ENCODE measurements at regions not wholly inside any gene's neighbourhood (a gene's known extent, or its start where the extent isn't known, plus 50 kb on each side); places are given as distances from the start of the nearest gene placed in this dataset.

DNA sequence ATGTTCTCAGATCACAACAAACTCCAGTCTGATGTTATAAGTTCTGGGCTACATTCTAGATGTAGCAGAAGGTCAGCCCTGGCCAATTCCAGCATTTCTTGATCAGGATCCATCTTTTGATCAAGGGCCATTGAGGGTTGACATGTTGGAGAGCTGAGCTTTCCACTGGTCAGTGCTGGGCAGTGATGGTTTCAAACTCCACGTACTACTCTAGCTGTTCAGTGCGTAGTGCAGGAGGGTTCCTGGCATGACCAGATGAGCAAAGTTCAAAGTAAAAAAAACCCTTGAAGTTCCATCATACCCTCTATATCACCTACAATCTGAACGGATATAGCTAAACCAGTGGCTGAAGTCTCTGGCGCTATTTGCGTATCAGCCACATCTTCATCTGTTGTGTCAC lies 210.4 kb upstream of the OSR1 start:
- no peak overlapping the region for H3K4me3 ChIP-seq (ENCODE audit: low read depth, low read length)
- DNase-seq (ENCODE audit: low read depth) = no peak
- TF ChIP-seq, protein P1, sequence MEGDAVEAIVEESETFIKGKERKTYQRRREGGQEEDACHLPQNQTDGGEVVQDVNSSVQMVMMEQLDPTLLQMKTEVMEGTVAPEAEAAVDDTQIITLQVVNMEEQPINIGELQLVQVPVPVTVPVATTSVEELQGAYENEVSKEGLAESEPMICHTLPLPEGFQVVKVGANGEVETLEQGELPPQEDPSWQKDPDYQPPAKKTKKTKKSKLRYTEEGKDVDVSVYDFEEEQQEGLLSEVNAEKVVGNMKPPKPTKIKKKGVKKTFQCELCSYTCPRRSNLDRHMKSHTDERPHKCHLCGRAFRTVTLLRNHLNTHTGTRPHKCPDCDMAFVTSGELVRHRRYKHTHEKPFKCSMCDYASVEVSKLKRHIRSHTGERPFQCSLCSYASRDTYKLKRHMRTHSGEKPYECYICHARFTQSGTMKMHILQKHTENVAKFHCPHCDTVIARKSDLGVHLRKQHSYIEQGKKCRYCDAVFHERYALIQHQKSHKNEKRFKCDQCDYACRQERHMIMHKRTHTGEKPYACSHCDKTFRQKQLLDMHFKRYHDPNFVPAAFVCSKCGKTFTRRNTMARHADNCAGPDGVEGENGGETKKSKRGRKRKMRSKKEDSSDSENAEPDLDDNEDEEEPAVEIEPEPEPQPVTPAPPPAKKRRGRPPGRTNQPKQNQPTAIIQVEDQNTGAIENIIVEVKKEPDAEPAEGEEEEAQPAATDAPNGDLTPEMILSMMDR (IDR thresholded peaks at IDR 0.05; ENCODE audit: insufficient read depth, low read depth, low read length) = no peak

DNA sequence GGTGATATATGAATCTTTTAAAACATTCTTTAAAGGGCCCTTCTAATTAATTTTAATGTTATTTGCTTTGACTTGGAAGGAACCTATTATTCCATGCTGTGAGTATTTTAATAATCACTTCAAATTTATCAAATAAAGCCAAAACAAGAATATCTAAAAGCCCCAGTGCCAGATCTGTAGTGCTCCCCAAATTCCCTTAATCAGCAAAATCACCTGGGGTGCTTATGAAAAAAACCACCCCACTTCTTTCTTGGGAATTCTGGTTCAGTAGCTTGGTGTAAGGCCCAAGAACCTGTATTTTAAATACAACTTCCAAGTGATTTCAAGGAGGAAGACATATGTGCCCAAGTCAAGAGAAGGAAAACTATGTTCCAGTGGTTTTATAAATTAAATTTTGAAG lies 202.4 kb upstream of the OSR1 start:
- no peak overlapping the region for H3K4me3 ChIP-seq (ENCODE audit: low read depth, low read length)
- TF ChIP-seq, protein P1 (IDR thresholded peaks at IDR 0.05; ENCODE audit: insufficient read depth, low read depth, low read length) = no peak
- no peak for DNase-seq (ENCODE audit: low read depth)

DNA sequence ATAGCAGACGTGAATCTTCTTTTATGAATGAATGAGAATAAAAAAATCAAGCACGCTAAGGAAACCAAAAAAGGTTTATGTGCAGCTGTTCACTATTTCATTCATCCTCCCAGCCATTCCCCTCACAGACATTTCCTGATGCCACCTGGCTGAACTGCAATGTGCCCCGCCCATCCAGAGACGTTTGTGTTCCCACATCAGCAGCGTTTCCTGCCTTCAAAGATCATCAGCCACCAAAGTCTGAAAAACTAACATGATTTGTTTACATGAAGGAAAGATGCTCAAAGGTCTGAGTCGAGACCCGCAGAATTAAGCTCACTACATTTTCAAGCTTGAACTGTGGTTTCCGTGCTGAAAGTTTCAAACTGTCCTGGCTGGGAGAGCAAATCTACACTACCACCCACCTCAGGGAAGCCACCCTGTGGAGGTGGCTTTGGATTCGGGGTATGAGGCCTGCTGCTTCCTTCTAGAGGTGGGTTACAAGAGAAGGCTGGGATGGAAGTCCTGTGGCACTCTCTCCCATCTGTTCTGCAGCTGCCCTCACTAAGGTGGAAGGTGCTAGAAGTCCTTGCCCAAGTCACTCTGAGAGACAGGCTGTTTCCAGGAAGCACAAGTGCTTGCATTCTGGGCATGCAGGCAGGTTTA lies 201.3 kb upstream of the OSR1 start:
- TF ChIP-seq, protein P1 (IDR thresholded peaks at IDR 0.05; ENCODE audit: insufficient read depth, low read depth, low read length) = no peak
- DNase-seq (ENCODE audit: low read depth) = no peak
- H3K4me3 ChIP-seq (ENCODE audit: low read depth, low read length) = no peak overlapping the region

DNA sequence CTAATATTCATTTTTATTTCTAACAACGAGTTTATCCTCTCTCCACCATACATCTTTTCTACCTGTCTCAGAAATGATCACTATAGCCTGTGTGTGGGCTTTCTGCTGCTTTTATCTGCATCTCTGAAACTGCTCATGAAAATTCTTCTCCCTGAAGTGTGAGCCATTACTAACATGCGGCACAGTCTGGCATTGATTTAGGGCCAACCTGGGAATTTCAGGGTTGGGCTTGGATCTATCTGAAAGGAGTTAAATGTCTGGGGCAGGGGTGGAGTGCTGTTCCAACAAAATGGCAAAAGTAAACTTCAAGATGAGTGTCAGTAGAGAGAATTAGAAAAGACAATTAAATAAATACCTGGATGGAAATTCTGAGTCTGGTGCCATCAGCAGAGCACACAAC lies 198.2 kb upstream of the OSR1 start:
- TF ChIP-seq, protein P1 (IDR thresholded peaks at IDR 0.05; ENCODE audit: insufficient read depth, low read depth, low read length) = no peak
- H3K4me3 ChIP-seq (ENCODE audit: low read depth, low read length) = no peak overlapping the region
- DNase-seq (ENCODE audit: low read depth) = no peak

DNA sequence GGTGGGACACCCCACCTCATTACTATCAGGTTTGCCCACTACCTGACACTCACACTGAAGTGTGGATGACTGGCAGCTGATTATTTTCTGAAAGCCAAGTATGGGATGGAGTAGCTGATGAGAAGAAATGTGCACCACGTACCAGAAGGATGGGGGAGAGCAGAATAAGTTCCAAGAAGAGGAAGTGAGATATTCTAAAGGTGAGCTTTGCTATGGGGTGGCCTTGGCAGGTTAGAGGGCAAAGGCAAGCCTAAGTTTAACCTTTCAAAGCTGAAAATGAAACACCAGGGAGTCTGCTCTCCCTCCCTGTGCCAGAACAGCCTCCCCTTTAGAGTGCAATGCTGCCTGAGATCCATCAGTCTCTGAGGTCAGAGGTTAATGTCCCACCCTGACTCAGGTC lies 196.1 kb upstream of the OSR1 start:
- DNase-seq (ENCODE audit: low read depth) = no peak
- TF ChIP-seq, protein P1 (IDR thresholded peaks at IDR 0.05; ENCODE audit: insufficient read depth, low read depth, low read length) = no peak
- H3K4me3 ChIP-seq (ENCODE audit: low read depth, low read length) = no peak overlapping the region

DNA sequence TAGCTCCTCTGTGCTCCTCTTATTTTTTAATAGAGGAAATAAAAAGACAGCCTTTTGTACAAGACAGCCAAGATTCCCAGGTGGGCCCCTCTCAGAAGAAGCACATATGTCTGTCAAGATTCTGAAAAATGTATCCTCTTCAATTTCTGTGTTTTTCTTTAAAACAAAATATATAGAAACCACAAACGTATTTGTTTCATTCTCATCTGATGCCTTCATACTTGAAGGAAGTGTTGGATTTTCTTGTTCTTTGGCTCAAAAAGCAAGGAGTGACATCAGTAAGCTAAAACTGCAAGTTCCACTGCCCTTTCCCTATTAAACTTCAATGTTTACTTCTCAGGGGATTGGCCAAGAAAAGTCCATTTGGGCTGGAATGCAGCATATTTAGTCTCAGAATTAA lies 193.8 kb upstream of the OSR1 start:
- DNase-seq (ENCODE audit: low read depth) = no peak
- H3K4me3 ChIP-seq (ENCODE audit: low read depth, low read length) = no peak overlapping the region
- TF ChIP-seq, protein P1 (IDR thresholded peaks at IDR 0.05; ENCODE audit: insufficient read depth, low read depth, low read length) = no peak

DNA sequence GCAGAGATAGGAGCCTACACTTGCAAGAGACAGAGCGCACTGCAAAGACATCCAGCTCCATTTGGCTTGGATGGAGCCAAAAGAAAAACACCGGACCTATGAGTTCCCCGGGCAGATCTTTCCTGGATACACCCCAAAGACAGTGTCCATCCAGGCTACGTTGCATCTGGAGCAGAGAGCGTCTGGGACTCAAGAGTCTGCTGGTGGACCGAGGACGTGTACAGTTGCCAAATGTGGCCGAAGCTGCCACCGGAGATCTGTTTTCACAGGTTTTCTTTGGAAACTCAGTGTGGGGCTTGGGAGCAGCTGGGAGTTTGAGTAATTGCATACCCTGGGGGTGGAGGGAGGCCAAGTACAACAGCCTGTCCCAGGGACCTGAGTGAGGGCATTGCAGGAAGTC lies 192.3 kb upstream of the OSR1 start:
- TF ChIP-seq, protein P1 (IDR thresholded peaks at IDR 0.05; ENCODE audit: insufficient read depth, low read depth, low read length) = no peak
- H3K4me3 ChIP-seq (ENCODE audit: low read depth, low read length) = no peak overlapping the region
- no peak for DNase-seq (ENCODE audit: low read depth)

Measured in fibroblast of villous mesenchyme (primary cell).